Karpas-422 (cell line): ENCODE measurements at regions not wholly inside any gene's neighbourhood (a gene's known extent, or its start where the extent isn't known, plus 50 kb on each side); places are given as distances from the start of the nearest gene placed in this dataset.
A peak's percentile ranks its signal among the peaks of the same experiment; 100 is the strongest.

Experiments
- DNase-seq: peaks from one replicate; pipeline ENCODE4 v3.0.0-alpha.2; 2015
- H2AFZ ChIP-seq: fragments of 200-600 bp; sonication (generic); 2 replicates; pipeline ENCODE4 v1.6.1; 2014; ENCODE audit warnings: antibody characterized with exemption, low read length, mixed read lengths
- H3K27ac ChIP-seq: fragments of 200-600 bp; sonication (generic); 2 replicates; pipeline ENCODE4 v1.5.1; 2014; ENCODE audit warnings: mild to moderate bottlenecking, low read length, moderate library complexity
- H3K27me3 ChIP-seq: fragments of 200-600 bp; sonication (generic); 2 replicates; pipeline ENCODE4 v1.6.1; 2014; ENCODE audit warnings: low read length, mixed read lengths
- H3K36me3 ChIP-seq: fragments of 200-600 bp; sonication (generic); 2 replicates; pipeline ENCODE4 v1.6.1; 2014; ENCODE audit warnings: low read length, mixed read lengths; ENCODE audit not compliant: insufficient read depth
- H3K4me1 ChIP-seq: fragments of 200-600 bp; sonication (generic); 2 replicates; pipeline ENCODE4 v1.6.1; 2014; ENCODE audit warnings: mild to moderate bottlenecking, low read length, mixed read lengths
- H3K4me2 ChIP-seq: fragments of 200-600 bp; sonication (generic); 2 replicates; pipeline ENCODE4 v1.6.1; 2014; ENCODE audit warnings: low read length, low read depth, mild to moderate bottlenecking; ENCODE audit not compliant: poor library complexity, severe bottlenecking
- H3K4me3 ChIP-seq: fragments of 200-600 bp; sonication (generic); 2 replicates; pipeline ENCODE4 v1.5.1; 2014; ENCODE audit warnings: mild to moderate bottlenecking, antibody characterized with exemption, low read length, mixed read lengths
- H3K79me2 ChIP-seq: fragments of 200-600 bp; sonication (generic); 2 replicates; pipeline ENCODE4 v1.6.1; 2014; ENCODE audit warnings: mild to moderate bottlenecking, low read length, mixed read lengths
- H3K9ac ChIP-seq: fragments of 200-600 bp; sonication (generic); 2 replicates; pipeline ENCODE4 v1.6.0; 2014; ENCODE audit warnings: low read length
- H3K9me2 ChIP-seq: fragments of 200-600 bp; sonication (generic), shearing (Covaris generic); replicated peaks from 2 replicates; pipeline ENCODE4 v1.6.0; 2014; ENCODE audit warnings: mild to moderate bottlenecking, low read length, moderate library complexity; ENCODE audit not compliant: insufficient read depth
- H3K9me3 ChIP-seq: fragments of 300-700, 200-600 bp; sonication (generic); 2 replicates; pipeline ENCODE4 v1.6.1; 2014; ENCODE audit warnings: low read length, mixed read lengths
- H4K20me1 ChIP-seq: fragments of 200-600 bp; sonication (generic); 2 replicates; pipeline ENCODE4 v1.6.1; 2014; ENCODE audit warnings: mild to moderate bottlenecking, antibody characterized with exemption, low read length, low read depth; ENCODE audit not compliant: insufficient read depth

GRCh38 chr5:143619040-143619439, 192.9 kb upstream of the HMHB1 start:
- Histone ChIP-seq H3K27ac (no peak overlapping the region), H3K9me3 (no peaks in the 10 kb centered on the region), H3K9ac (no peak overlapping the region), H3K4me1 (no peaks in the 10 kb centered on the region), H2AFZ (no peak overlapping the region), H4K20me1 (no peaks in the 10 kb centered on the region), H3K79me2 (no peaks in the 10 kb centered on the region), H3K4me3 (no peak overlapping the region), H3K9me2 (no peaks in the 10 kb centered on the region), H3K27me3 (no peaks in the 10 kb centered on the region), H3K4me2 (no peak overlapping the region), H3K36me3 (no peaks in the 10 kb centered on the region)
- DNase-seq: no peak

- no peaks in the 10 kb centered on the region for H3K27me3 ChIP-seq
- H3K9me3 ChIP-seq: no peaks in the 10 kb centered on the region
- H3K27ac ChIP-seq: no peak overlapping the region
- DNase-seq: no peak
- no peaks in the 10 kb centered on the region for H3K9me2 ChIP-seq
- H3K79me2 ChIP-seq: no peaks in the 10 kb centered on the region
- H3K4me2 ChIP-seq: no peak overlapping the region
- H4K20me1 ChIP-seq: no peaks in the 10 kb centered on the region
- H3K4me1 ChIP-seq: peaks cover 6% of the 10 kb centered on the region
- no peak overlapping the region for H3K4me3 ChIP-seq
- no peak overlapping the region for H3K9ac ChIP-seq
- no peak overlapping the region for H2AFZ ChIP-seq
- no peaks in the 10 kb centered on the region for H3K36me3 ChIP-seq
Observed at GRCh38 chr5:143618141-143618540, 193.8 kb upstream of the HMHB1 start.

DNA sequence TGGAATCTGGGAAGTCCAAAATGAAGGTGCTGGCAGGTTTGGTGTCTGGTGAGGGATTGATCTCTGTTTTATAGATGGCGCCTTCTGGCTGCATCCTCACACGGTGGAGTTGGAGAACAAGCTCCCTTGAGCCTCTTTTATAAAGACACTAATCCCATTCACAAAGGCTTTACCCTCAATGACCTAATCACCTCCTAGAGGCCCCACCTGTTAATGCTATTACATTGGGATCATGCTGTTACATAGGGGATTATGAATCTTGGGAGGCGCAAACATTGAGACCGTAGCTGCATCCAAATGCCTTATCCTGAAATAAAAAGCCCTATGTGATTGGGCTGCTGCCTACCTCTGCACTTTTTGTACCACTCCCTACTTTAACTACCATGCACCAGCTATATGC, 197.1 kb upstream of the HMHB1 start:
- H3K36me3 ChIP-seq: no peaks in the 10 kb centered on the region
- no peak overlapping the region for H3K4me2 ChIP-seq
- H3K9me2 ChIP-seq: no peaks in the 10 kb centered on the region
- no peaks in the 10 kb centered on the region for H3K9me3 ChIP-seq
- H3K4me1 ChIP-seq: peaks cover 14% of the 10 kb centered on the region
- no peak overlapping the region for H2AFZ ChIP-seq
- no peaks in the 10 kb centered on the region for H4K20me1 ChIP-seq
- no peaks in the 10 kb centered on the region for H3K79me2 ChIP-seq
- H3K27me3 ChIP-seq: no peaks in the 10 kb centered on the region
- no peak overlapping the region for H3K27ac ChIP-seq
- DNase-seq: no peak
- no peak overlapping the region for H3K4me3 ChIP-seq
- H3K9ac ChIP-seq: no peak overlapping the region

DNA sequence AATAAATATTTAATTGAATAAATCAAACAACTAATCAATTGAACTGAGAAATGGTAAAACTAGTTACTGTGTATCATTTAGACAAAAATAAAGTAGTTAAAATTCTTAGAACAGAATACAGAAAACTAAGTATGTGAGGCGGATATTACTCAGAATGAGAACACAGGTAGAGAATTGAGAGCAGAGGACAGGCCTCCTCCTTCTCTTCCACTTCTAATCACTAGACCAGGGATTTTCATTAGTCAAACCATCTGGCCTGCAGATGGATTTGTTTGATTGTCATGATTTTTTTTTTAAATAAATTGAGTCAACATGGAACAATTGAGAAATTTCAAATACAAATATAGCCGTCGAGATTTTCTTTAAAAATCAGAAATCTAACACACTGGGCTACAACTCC, 198.6 kb upstream of the HMHB1 start:
- H4K20me1 ChIP-seq: no peaks in the 10 kb centered on the region
- H3K9me3 ChIP-seq: no peaks in the 10 kb centered on the region
- no peaks in the 10 kb centered on the region for H3K79me2 ChIP-seq
- H3K4me1 ChIP-seq: peaks cover 14% of the 10 kb centered on the region
- no peaks in the 10 kb centered on the region for H3K27me3 ChIP-seq
- H3K27ac ChIP-seq: no peak overlapping the region
- no peaks in the 10 kb centered on the region for H3K9me2 ChIP-seq
- no peak for DNase-seq
- no peak overlapping the region for H3K4me3 ChIP-seq
- no peaks in the 10 kb centered on the region for H3K36me3 ChIP-seq
- H3K9ac ChIP-seq: no peak overlapping the region
- H3K4me2 ChIP-seq: peak overlapping the region; percentile 21
- H2AFZ ChIP-seq: no peak overlapping the region

GRCh38 chr5:143610946-143611345, 201.0 kb upstream of the HMHB1 start:
- no peak for DNase-seq
- Histone ChIP-seq H3K9ac (no peak overlapping the region), H3K27me3 (no peaks in the 10 kb centered on the region), H3K36me3 (no peaks in the 10 kb centered on the region), H4K20me1 (no peaks in the 10 kb centered on the region), H3K79me2 (no peaks in the 10 kb centered on the region), H3K27ac (no peak overlapping the region), H3K4me1 (peaks cover 14% of the 10 kb centered on the region), H3K4me3 (no peak overlapping the region), H2AFZ (no peak overlapping the region), H3K9me2 (no peaks in the 10 kb centered on the region), H3K4me2 (no peak overlapping the region), H3K9me3 (no peaks in the 10 kb centered on the region)

GRCh38 chr5:143606043-143606752, 202.7 kb upstream of the NR3C1 start:
- Histone ChIP-seq H4K20me1 (no peaks in the 10 kb centered on the region), H3K27me3 (no peaks in the 10 kb centered on the region), H3K4me1 (peaks cover 6% of the 10 kb centered on the region), H3K9ac (no peak overlapping the region), H3K9me2 (no peaks in the 10 kb centered on the region), H2AFZ (no peak overlapping the region), H3K36me3 (no peaks in the 10 kb centered on the region), H3K79me2 (no peaks in the 10 kb centered on the region), H3K4me3 (no peak overlapping the region), H3K9me3 (no peaks in the 10 kb centered on the region), H3K4me2 (no peak overlapping the region), H3K27ac (no peak overlapping the region)
- DNase-seq: no peak

DNA sequence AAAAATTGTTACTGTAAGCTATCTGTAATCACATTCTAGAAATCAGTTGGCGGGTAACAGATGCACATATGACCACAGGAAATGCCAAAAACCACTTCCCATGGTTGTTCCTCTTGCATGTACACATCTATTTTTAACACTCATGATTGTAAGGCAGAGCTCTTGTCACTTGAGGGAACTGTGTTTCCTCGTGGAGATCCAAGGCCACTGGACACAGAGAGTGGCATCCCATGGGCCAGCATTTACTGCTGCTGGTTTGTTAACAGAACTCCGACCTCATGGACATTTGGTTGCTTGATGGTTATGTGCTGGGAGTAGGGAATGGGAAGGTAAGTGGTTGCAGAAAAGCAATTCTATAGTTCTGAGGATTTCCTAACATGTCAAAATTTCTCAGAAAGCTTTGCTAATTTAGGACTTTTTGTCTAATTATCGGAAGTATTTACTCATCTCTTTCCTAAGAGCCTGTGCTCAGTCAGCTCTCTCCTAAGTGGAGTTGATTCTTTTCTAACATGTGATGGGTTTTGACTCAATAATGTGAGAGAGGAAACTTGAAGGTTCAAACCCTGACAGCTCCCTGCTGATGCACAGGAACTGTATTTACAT, 202.0 kb upstream of the NR3C1 start:
- H3K27ac ChIP-seq: no peak overlapping the region
- no peaks in the 10 kb centered on the region for H3K36me3 ChIP-seq
- H3K4me1 ChIP-seq: peaks cover 6% of the 10 kb centered on the region
- H4K20me1 ChIP-seq: no peaks in the 10 kb centered on the region
- H3K4me2 ChIP-seq: no peak overlapping the region
- no peak overlapping the region for H2AFZ ChIP-seq
- H3K79me2 ChIP-seq: no peaks in the 10 kb centered on the region
- no peaks in the 10 kb centered on the region for H3K27me3 ChIP-seq
- H3K9ac ChIP-seq: no peak overlapping the region
- DNase-seq: no peak
- H3K4me3 ChIP-seq: no peak overlapping the region
- H3K9me3 ChIP-seq: no peaks in the 10 kb centered on the region
- H3K9me2 ChIP-seq: no peaks in the 10 kb centered on the region

DNA sequence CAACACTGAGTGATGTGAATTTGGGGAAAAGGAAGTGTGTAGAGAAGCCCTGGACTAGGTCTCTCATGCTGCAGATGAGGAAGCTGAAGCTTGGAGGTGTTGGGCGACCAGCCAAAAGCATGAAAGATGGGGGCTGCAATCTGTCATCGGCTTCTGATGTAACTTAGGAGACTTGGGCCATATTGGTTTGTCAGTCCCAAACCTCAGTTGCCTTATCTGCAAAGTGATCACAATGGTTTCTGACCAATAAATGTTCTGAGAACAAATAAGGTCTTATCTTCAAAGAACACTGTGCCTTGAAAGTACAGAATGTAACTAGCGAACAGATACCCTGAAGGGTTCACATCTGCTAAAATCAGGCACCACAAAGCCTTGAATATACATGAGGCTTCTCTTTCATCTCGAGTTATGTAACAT, 198.4 kb upstream of the NR3C1 start:
- no peak overlapping the region for H3K4me3 ChIP-seq
- H3K27me3 ChIP-seq: no peaks in the 10 kb centered on the region
- H3K9me2 ChIP-seq: no peaks in the 10 kb centered on the region
- H3K9ac ChIP-seq: no peak overlapping the region
- no peaks in the 10 kb centered on the region for H3K79me2 ChIP-seq
- no peak for DNase-seq
- no peak overlapping the region for H3K27ac ChIP-seq
- H2AFZ ChIP-seq: no peak overlapping the region
- no peaks in the 10 kb centered on the region for H3K36me3 ChIP-seq
- peaks cover 6% of the 10 kb centered on the region for H3K4me1 ChIP-seq
- H3K4me2 ChIP-seq: no peak overlapping the region
- H3K9me3 ChIP-seq: no peaks in the 10 kb centered on the region
- no peaks in the 10 kb centered on the region for H4K20me1 ChIP-seq
